CD8-positive, alpha-beta memory T cell (primary cell): ENCODE measurements at regions not wholly inside any gene's neighbourhood (a gene's known extent, or its start where the extent isn't known, plus 50 kb on each side); places are given as distances from the start of the nearest gene placed in this dataset.

Experiments
- CTCF ChIA-PET: fragments of 350-600 bp; sonication (Branson Sonifier 250); formaldehyde crosslinking; loops from one replicate; lab custom pipeline; 2021; ENCODE audit warnings: antibody characterized with exemption; lab: Charles Lee
- POLR2A ChIA-PET: fragments of 350-600 bp; sonication (Branson Sonifier 250); formaldehyde crosslinking; loops from one replicate; lab custom pipeline; 2021; ENCODE audit warnings: antibody characterized with exemption; lab: Charles Lee
- DNase-seq, 5 donors: peaks; one replicate each; pipeline versions ENCODE4 v3.0.0 to v3.0.0-alpha.2; 2020 to 2022; ENCODE audit warnings: mixed read lengths in 1 of 5
- H3K27ac ChIP-seq: one replicate; pipeline ENCODE4 v1.7.0; 2013; ENCODE audit warnings: low read depth, mild to moderate bottlenecking, low read length, moderate library complexity
- H3K27me3 ChIP-seq: 2 replicates; pipeline ENCODE4 v1.7.0; 2013; ENCODE audit warnings: low read length, mild to moderate bottlenecking; ENCODE audit not compliant: insufficient read depth, poor library complexity, severe bottlenecking
- H3K36me3 ChIP-seq: 2 replicates; pipeline ENCODE4 v1.7.0; 2013; ENCODE audit warnings: mild to moderate bottlenecking, low read length, moderate library complexity; ENCODE audit not compliant: insufficient read depth
- H3K4me1 ChIP-seq: 2 replicates; pipeline ENCODE4 v1.7.0; 2013; ENCODE audit warnings: mild to moderate bottlenecking, low read length, moderate library complexity; ENCODE audit not compliant: insufficient read depth
- H3K4me3 ChIP-seq: 2 replicates; pipeline ENCODE4 v1.7.0; 2013; ENCODE audit warnings: mild to moderate bottlenecking, low read length
- H3K9me3 ChIP-seq: 2 replicates; pipeline ENCODE4 v1.7.0; 2013; ENCODE audit warnings: mild to moderate bottlenecking, low read length
- H3K27ac Mint-ChIP-seq, 8 donors: one replicate each; pipeline ENCODE4 v1.8.0; 2020 to 2021; ENCODE audit warnings: mixed read lengths in 8 of 8, mild to moderate bottlenecking in 6 of 8, inconsistent platforms in 3 of 8, moderate library complexity in 3 of 8
- H3K27me3 Mint-ChIP-seq, 2 donors: one replicate each; pipeline ENCODE4 v1.8.0; 2020 to 2021; ENCODE audit warnings: mixed read lengths in 2 of 2, mild to moderate bottlenecking in 1 of 2, moderate library complexity in 1 of 2
- H3K36me3 Mint-ChIP-seq, 3 donors: one replicate each; pipeline ENCODE4 v1.8.0; 2020 to 2021; ENCODE audit warnings: mixed read lengths in 3 of 3, inconsistent platforms in 1 of 3, mild to moderate bottlenecking in 1 of 3
- H3K4me1 Mint-ChIP-seq, 3 donors: one replicate each; pipeline ENCODE4 v1.8.0; 2020 to 2021; ENCODE audit warnings: mixed read lengths in 3 of 3, inconsistent platforms in 1 of 3, mild to moderate bottlenecking in 1 of 3
- H3K4me3 Mint-ChIP-seq, 7 donors: one replicate each; pipeline ENCODE4 v1.8.0; 2020 to 2021; ENCODE audit warnings: mixed read lengths in 7 of 7, mild to moderate bottlenecking in 6 of 7, moderate library complexity in 4 of 7, inconsistent platforms in 2 of 7
- H3K9me3 Mint-ChIP-seq, 5 donors: one replicate each; pipeline ENCODE4 v1.8.0; 2020 to 2022; ENCODE audit warnings: mixed read lengths in 5 of 5, mild to moderate bottlenecking in 3 of 5, moderate library complexity in 2 of 5, inconsistent platforms in 1 of 5

DNA sequence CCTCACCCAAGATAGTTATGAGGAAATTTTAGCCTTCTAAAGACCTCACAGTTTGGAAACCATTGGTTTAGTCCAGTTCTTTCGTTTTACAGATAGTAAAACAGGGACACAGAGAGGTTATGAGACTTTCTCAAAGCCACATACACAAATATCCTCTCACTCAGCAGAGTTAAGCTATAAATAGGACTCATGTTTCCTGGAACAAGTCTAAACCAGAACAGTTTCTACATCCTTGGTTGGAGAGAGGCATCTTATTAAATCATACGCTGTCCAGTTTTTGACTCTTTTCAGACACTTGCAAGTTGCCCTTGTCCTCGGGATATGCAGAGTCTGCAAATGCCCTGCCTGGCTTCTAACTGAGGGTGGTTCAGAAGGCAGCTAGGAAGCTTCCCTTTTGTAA lies 462.1 kb upstream of the DEPDC1 start:
- H3K27me3 ChIP-seq = no peaks in the 10 kb centered on the region
- H3K36me3 ChIP-seq = no peaks in the 10 kb centered on the region
- Mint-ChIP-seq H3K4me3 (no peak overlapping the region), H3K27me3 (peaks cover 0 to 1% of the 10 kb centered on the region in 2 donors), H3K27ac (no peak overlapping the region), H3K9me3 (peaks cover 4 to 11% (median 7%) of the 10 kb centered on the region in 5 donors), H3K4me1 (no peaks in the 10 kb centered on the region), H3K36me3 (no peaks in the 10 kb centered on the region)
- ChIA-PET POLR2A (no interaction called here), CTCF (no interaction called here)
- no peak overlapping the region for H3K27ac ChIP-seq
- H3K4me3 ChIP-seq = no peak overlapping the region
- no peaks in the 10 kb centered on the region for H3K4me1 ChIP-seq
- no peak for DNase-seq
- H3K9me3 ChIP-seq = no peaks in the 10 kb centered on the region

DNA sequence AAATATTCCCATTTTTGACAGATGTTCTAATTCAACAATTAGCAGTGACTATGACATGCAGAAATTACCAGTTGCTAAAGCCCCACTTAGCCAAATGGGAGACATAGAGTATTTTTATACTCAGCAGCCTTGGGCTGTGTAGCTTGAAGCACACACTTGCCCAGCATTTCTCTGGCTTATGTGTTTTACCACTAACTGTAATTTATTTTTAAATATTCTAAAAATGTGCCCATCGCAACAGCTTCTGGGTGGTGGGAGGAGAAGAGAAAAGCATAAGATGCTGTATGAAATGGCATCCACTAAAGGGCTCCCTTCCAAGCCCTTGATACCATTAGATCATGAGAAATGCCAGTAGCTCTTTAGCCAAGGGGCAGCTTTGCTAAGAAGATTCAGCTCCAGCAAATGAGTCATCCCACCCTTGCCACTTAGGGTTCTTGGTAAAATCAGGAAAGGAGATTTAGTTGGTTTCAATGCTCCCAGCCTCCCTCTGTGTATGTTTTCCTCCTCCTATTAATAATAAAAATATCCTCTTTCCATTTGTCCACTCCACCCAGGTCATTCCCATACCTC lies 462.7 kb upstream of the DEPDC1 start:
- no peaks in the 10 kb centered on the region for H3K4me1 ChIP-seq
- no peaks in the 10 kb centered on the region for H3K36me3 Mint-ChIP-seq
- H3K4me3 Mint-ChIP-seq = no peak overlapping the region
- H3K27ac Mint-ChIP-seq = no peak overlapping the region
- no peaks in the 10 kb centered on the region for H3K27me3 ChIP-seq
- ChIA-PET POLR2A (no interaction called here), CTCF (no interaction called here)
- peaks cover 4 to 11% (median 7%) of the 10 kb centered on the region in 5 donors for H3K9me3 Mint-ChIP-seq
- H3K27ac ChIP-seq = no peak overlapping the region
- DNase-seq = no peak
- H3K27me3 Mint-ChIP-seq = peaks cover 0 to 1% of the 10 kb centered on the region in 2 donors
- H3K4me3 ChIP-seq = no peak overlapping the region
- no peaks in the 10 kb centered on the region for H3K9me3 ChIP-seq
- H3K36me3 ChIP-seq = no peaks in the 10 kb centered on the region
- no peaks in the 10 kb centered on the region for H3K4me1 Mint-ChIP-seq

DNA sequence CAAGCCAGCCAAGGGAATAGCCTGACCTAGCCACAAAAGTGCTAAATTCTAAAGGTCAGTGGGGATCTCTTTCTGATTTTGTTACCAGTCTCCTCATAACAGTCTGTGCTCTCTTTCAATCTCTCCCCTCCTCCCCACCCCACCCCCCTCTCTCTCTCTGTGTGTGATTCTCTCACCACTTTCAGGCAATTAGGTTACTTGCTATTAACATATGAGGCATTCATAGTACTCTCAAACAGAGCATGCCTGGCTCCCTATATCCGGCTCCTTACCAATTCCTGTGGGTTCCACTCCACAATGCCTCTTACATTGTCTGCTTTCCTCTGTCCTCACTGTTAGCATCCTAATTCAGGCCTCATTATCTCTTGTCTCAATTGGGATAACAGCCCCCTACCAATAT lies 464.3 kb upstream of the DEPDC1 start:
- Mint-ChIP-seq H3K36me3 (no peaks in the 10 kb centered on the region), H3K27ac (no peak overlapping the region), H3K4me1 (no peaks in the 10 kb centered on the region), H3K9me3 (peaks cover 0 to 10% (median 7%) of the 10 kb centered on the region in 5 donors), H3K27me3 (peaks cover 0 to 1% of the 10 kb centered on the region in 2 donors), H3K4me3 (no peak overlapping the region)
- Histone ChIP-seq H3K4me3 (no peak overlapping the region), H3K4me1 (no peaks in the 10 kb centered on the region), H3K9me3 (no peaks in the 10 kb centered on the region), H3K27ac (no peak overlapping the region), H3K27me3 (no peaks in the 10 kb centered on the region), H3K36me3 (no peaks in the 10 kb centered on the region)
- ChIA-PET POLR2A (no interaction called here), CTCF (no interaction called here)
- DNase-seq = no peak

DNA sequence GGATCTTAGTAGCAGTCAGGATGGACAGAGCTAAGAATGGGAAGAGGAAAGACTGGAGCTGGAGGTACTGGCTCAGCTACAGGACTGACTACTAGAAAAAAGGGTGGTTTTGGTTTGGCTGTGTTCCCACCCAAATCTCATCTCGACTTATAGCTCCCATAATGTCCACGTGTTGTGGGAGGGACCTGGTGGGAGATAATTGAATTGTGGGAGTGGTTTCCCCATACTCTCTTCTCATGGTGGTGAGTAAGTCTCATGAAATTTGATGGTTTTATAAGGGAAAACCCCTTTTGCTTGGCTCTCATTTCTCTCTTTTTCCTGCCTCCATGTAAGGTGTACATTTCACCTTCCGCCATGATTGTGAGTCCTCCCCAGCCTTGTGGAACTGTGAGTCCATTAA lies 466.5 kb upstream of the DEPDC1 start:
- H3K4me3 Mint-ChIP-seq = no peak overlapping the region
- H3K27me3 Mint-ChIP-seq = peaks cover 0 to 1% of the 10 kb centered on the region in 2 donors
- Histone ChIP-seq H3K4me1 (no peaks in the 10 kb centered on the region), H3K27ac (no peak overlapping the region), H3K9me3 (no peaks in the 10 kb centered on the region), H3K36me3 (no peaks in the 10 kb centered on the region), H3K4me3 (no peak overlapping the region), H3K27me3 (no peaks in the 10 kb centered on the region)
- H3K27ac Mint-ChIP-seq = no peak overlapping the region
- no peaks in the 10 kb centered on the region for H3K36me3 Mint-ChIP-seq
- H3K9me3 Mint-ChIP-seq = peaks cover 0 to 18% (median 7%) of the 10 kb centered on the region in 5 donors
- POLR2A ChIA-PET = no interaction called here
- H3K4me1 Mint-ChIP-seq = no peaks in the 10 kb centered on the region
- CTCF ChIA-PET = no interaction called here
- DNase-seq = no peak

DNA sequence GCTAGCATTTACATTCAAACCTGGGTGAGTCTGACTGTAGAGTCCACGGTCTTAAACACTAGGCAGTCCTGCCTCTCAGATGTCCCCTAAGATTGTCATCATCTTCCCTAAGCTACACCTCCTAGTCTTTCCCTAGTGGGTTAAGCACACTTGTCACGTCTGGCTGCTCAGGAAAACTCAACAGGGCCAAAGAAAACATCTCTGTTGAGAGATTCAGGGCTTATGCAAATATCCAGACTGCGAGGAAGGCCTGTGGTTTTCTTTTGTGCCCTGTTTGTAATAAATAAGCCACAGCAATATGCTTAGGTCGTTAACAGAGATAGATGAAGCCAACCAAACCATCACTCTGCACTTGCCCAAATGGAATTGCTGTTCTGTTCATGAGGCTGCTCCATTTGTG lies 472.6 kb upstream of the DEPDC1 start:
- Histone ChIP-seq H3K36me3 (no peaks in the 10 kb centered on the region), H3K27me3 (no peaks in the 10 kb centered on the region), H3K9me3 (no peaks in the 10 kb centered on the region), H3K27ac (no peak overlapping the region), H3K4me3 (no peak overlapping the region), H3K4me1 (no peaks in the 10 kb centered on the region)
- Mint-ChIP-seq H3K36me3 (no peaks in the 10 kb centered on the region), H3K4me1 (no peaks in the 10 kb centered on the region), H3K27ac (no peak overlapping the region), H3K4me3 (no peak overlapping the region), H3K9me3 (peaks cover 0 to 10% (median 3%) of the 10 kb centered on the region in 5 donors), H3K27me3 (no peaks in the 10 kb centered on the region)
- no peak for DNase-seq
- POLR2A ChIA-PET = no interaction called here
- CTCF ChIA-PET = no interaction called here

DNA sequence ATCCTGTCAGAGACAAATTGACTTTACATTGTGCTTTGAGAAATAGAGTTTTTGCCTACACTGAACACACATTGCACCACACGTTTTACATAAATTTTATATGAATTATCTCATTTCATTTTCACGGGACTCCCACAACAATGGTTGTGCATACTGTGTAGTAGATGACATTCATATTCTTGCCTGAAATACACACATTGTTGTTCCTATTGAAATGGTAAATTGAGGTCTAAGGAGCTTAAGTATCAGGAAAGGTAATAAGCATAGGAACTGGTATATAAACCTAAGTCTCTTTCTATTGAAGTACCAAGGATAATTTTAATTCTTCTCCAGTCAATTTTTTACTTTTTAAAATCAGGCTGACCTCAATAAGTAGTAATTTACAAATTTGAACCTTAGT lies 473.7 kb upstream of the DEPDC1 start:
- Histone ChIP-seq H3K27me3 (no peaks in the 10 kb centered on the region), H3K9me3 (no peaks in the 10 kb centered on the region), H3K36me3 (no peaks in the 10 kb centered on the region), H3K27ac (no peak overlapping the region), H3K4me3 (no peak overlapping the region), H3K4me1 (no peaks in the 10 kb centered on the region)
- no peaks in the 10 kb centered on the region for H3K4me1 Mint-ChIP-seq
- ChIA-PET POLR2A (no interaction called here), CTCF (no interaction called here)
- peaks cover 0 to 11% (median 2%) of the 10 kb centered on the region in 5 donors for H3K9me3 Mint-ChIP-seq
- no peaks in the 10 kb centered on the region for H3K36me3 Mint-ChIP-seq
- no peak for DNase-seq
- no peak overlapping the region for H3K4me3 Mint-ChIP-seq
- H3K27me3 Mint-ChIP-seq = no peaks in the 10 kb centered on the region
- no peak overlapping the region for H3K27ac Mint-ChIP-seq

DNA sequence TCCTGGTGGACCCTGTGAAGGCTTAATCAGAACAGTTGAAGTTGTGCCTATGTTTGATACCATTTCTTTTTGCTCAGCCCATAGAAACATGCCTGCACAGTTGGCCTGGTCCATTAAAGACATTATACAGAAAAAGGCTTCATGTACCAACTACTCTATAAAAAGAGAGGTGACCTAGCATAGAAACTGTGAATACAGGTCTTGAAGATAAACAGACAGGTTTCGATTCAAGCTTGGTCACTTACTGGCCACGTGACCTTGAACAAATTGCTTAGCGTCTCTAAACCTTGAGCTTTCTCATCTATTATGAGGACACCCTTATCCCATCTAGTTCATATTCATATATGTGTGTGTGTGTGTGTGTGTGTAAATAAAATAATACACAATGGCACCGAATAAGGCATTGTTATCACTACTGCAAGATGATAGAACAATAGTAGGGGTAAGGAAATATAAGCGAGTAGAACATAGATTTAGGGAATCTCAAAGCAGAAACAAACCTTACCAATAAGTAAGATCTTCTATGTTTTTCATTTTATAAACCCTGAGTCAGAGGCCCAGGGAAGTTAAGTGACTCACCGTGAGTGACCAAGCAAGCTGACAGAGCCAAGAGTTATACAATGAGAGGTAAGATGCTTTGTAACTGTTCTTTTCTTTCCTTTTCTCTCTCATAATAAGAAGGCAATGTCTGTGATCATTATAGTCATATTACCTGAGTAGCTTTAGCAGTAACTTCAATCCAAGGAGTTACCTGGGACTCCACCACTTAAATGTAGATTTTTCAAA lies 476.8 kb upstream of the DEPDC1 start:
- Mint-ChIP-seq H3K9me3 (peaks cover 0 to 4% (median 2%) of the 10 kb centered on the region in 5 donors), H3K4me1 (no peaks in the 10 kb centered on the region), H3K27ac (no peak overlapping the region), H3K36me3 (no peaks in the 10 kb centered on the region), H3K4me3 (no peak overlapping the region), H3K27me3 (no peaks in the 10 kb centered on the region)
- DNase-seq = no peak
- no peaks in the 10 kb centered on the region for H3K9me3 ChIP-seq
- no peaks in the 10 kb centered on the region for H3K36me3 ChIP-seq
- no peaks in the 10 kb centered on the region for H3K27me3 ChIP-seq
- no peak overlapping the region for H3K4me3 ChIP-seq
- H3K4me1 ChIP-seq = no peaks in the 10 kb centered on the region
- POLR2A ChIA-PET = no interaction called here
- CTCF ChIA-PET = no interaction called here
- H3K27ac ChIP-seq = no peak overlapping the region

DNA sequence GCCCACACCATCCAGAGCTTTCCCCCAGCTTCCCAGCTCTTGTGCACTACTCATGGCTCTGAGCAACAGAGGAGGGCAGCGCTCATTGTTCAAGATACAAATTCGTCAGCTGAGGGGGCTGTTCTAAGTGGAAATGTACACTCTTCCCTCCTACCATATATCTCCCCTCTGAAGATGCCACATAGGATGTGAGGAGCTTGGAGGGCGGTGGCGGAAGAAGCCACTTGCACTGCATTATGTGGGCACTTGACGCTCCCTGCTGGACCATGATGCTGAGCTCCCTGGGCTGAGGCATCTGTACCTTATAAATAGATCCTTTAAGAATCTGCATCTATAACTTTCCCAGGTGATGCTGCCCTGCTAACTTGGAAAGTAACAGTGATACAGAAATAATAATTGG lies 477.6 kb upstream of the DEPDC1 start:
- POLR2A ChIA-PET = no interaction called here
- H3K9me3 Mint-ChIP-seq = peaks cover 0 to 11% (median 2%) of the 10 kb centered on the region in 5 donors
- Histone ChIP-seq H3K36me3 (no peaks in the 10 kb centered on the region), H3K27me3 (no peaks in the 10 kb centered on the region), H3K4me1 (no peaks in the 10 kb centered on the region), H3K9me3 (no peaks in the 10 kb centered on the region), H3K27ac (no peak overlapping the region), H3K4me3 (no peak overlapping the region)
- CTCF ChIA-PET = no interaction called here
- H3K4me3 Mint-ChIP-seq = no peak overlapping the region
- no peaks in the 10 kb centered on the region for H3K36me3 Mint-ChIP-seq
- H3K27ac Mint-ChIP-seq = no peak overlapping the region
- no peaks in the 10 kb centered on the region for H3K27me3 Mint-ChIP-seq
- H3K4me1 Mint-ChIP-seq = no peaks in the 10 kb centered on the region
- no peak for DNase-seq
